GM19468 (cell line): ENCODE measurements at regions not wholly inside any gene's neighbourhood (a gene's known extent, or its start where the extent isn't known, plus 50 kb on each side); places are given as distances from the start of the nearest gene placed in this dataset.
"Not testable (repeated sequence)": the region's sequence is repeated elsewhere in the genome, so short reads cannot be mapped to it uniquely, and the experiment has no call there.

Experiments
- ATAC-seq: cut with Tn5 transposase; IDR thresholded peaks from one replicate; pipeline ENCODE4 v1.9.1; 2021; ENCODE audit warnings: mild to moderate bottlenecking, moderate library complexity, moderate number of reproducible peaks; ENCODE audit not compliant: unreplicated experiment; ENCODE audit errors: extremely low read depth

DNA sequence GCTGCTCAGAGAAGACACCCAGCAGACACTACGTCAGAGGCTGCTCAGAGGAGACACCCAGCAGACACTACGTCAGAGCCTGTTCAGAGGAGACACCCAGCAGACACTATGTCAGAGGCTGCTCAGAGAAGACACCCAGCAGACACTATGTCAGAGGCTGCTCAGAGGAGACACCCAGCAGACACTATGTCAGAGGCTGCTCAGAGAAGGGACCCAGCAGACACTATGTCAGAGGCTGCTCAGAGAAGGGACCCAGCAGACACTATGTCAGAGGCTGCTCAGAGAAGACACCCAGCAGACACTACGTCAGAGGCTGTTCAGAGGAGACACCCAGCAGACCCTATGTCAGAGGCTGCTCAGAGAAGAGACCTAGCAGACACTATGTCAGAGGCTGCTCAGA is 92.0 kb upstream of the FRG1 start:
- ATAC-seq = not testable (repeated sequence)

- ATAC-seq = no peak
Measured at GRCh38 chr4:189850239-189850856, 90.3 kb upstream of the FRG1 start.

GRCh38 chr4:189858435-189858834 is 82.2 kb upstream of the FRG1 start:
- no peak for ATAC-seq

GRCh38 chr4:189861101-189861500 is 79.6 kb upstream of the FRG1 start:
- no peak for ATAC-seq

DNA sequence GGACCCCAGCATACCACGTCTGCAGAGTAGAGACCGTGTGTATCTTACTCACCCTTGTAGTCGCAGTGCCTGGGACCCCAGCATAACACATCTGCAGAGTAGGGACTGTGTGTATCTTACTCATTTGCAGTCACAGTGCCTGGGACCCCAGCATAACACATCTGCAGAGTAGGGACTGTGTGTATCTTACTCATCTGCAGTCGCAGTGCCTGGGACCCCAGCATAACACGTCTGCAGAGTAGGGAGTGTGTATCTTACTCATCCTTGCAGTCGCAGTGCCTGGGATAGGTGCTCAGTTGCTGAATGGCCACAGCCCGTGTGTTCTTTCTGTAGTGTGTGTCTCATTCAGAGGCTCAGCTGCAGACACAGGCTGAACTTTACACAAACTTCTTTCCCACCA is 71.4 kb upstream of the FRG1 start:
- no peak for ATAC-seq

DNA sequence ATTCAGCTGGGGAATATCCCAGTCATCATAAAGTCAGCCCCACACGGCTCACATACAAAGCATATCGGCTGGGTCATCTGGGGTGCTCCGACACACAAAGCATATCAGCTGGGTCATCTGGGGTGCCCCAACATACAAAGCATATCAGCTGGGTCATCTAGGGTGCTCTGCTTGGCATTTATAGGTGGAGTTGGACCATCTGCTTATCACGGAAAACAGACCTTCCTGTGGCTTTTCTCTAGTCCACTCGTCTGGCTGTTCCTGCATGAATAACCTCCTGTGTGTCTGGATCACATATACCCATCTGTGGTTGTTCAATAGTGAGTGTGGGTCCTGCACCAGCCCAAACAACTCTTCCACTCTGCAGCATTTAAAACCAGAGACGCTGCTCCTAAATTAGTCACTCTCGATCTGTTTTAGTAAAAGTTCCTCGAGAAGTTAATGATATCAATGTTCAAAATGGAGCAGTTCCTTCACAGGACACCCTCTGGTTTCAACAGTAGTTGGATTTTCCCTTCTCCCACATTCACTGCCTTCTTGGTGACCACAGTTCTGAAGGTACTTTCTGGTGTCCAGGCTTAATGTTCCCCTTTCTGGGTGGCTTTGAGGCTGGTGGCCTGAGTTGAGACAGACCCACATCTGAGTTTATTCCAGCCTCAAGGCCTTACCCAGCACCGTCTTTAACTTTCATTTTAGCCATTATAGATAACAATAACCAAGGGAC is 70.0 kb upstream of the FRG1 start:
- ATAC-seq = no peak

DNA sequence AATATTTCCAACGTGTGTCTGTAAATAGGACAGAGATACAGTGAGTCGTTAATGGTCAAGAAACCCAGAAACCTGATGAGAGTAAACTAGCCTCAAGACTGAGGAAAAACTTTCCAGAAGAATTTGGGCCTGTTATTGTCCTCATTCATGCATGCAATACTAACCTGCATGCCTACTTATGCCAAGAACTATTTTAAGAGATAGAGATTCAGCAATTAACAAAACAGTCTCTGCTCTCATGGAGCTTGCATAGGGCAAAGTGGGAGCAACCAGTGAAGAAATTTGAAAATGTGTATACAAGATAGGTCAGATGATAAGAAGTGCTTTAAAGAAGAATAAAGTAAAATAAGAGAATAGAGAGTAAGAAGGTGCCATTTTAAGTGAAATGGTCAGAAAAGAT is 66.1 kb upstream of the FRG1 start:
- no peak for ATAC-seq

- not testable (repeated sequence) for ATAC-seq
Measured at GRCh38 chr4:189881190-189881589, 59.5 kb upstream of the FRG1 start.

DNA sequence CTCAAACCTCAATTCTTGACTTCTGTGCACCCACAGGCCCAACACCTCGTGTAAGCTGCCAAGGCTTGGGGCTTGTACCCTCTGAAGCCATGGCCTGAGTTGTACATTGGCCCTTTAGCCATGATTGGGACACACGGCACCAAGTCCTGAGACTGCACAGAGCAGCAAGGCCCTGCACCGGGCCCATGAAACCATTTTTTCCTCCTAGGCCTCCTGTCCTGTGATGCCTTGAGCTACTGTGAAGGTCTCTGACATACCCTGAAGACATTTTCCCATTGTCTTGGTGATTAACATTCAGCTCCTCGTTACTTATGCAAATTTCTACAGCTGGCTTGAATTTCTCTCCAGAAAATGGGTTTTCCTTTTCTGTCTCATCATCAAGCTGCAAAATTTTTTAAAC is 52.3 kb upstream of the FRG1 start:
- not testable (repeated sequence) for ATAC-seq
